ENCODE measurements at regions not wholly inside any gene's neighbourhood (a gene's known extent, or its start where the extent isn't known, plus 50 kb on each side); places are given as distances from the start of the nearest gene placed in this dataset.

DNA sequence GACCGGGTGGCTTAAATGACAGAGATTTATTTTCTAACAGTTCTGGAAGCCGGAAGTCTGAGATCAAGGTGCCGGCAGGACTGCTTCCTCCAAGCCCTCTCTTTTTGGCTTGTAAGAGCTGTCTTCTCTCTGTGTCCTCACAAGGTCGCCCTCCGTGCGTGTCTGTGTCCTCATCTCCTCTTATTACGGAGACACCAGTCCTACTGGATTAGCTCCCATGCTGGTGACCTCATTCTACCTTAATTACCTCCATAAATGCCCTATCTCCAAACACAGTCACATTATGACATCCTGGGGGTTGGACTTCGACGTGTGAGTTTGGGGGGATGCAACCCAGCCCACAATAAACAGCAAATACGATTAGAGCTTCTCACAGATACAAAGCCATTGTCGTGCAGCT is 161.5 kb downstream of the FOXL1 start:
- TF ChIP-seq REST (IDR thresholded peaks at IDR 0.05; ENCODE audit: insufficient read depth in 1 of 2, low read depth in 2 of 2, low read length in 2 of 2) (no peak), SIN3A (IDR thresholded peaks at IDR 0.05; ENCODE audit: borderline replicate concordance, insufficient read depth, low read length) (no peak), POLR2AphosphoS5 (IDR thresholded peaks at IDR 0.05; ENCODE audit: low read depth, low read length) (no peak)
